Frontal cortex (tissue), 3 donors: ENCODE measurements at regions not wholly inside any gene's neighbourhood (a gene's known extent, or its start where the extent isn't known, plus 50 kb on each side); places are given as distances from the start of the nearest gene placed in this dataset.

Experiments used
- DNase-seq, 2 donors: peaks; one replicate each; pipeline ENCODE4 v3.0.0; 2012; ENCODE audit warnings: low spot score in 2 of 2
- FAIRE-seq: peaks from 2 replicates; lab custom pipeline; 2012; peaks lifted over from hg19 to GRCh38; lab: Jason Lieb, UNC
- donor health status: control.
- donor health status: control.
- donor health status: control.

- FAIRE-seq (no peak), DNase-seq (no peak)
These were observed 313.7 kb downstream of the VPS13C start for GRCh38 chr15:61746589-61746988.

- no peak for FAIRE-seq
- no peak for DNase-seq
These were observed 316.8 kb downstream of the VPS13C start for GRCh38 chr15:61743345-61743909.

GRCh38 chr15:61742591-61742990, 317.7 kb downstream of the VPS13C start:
- FAIRE-seq (no peak), DNase-seq (no peak)

- DNase-seq: no peak
- no peak for FAIRE-seq
These were observed 323.5 kb downstream of the VPS13C start for GRCh38 chr15:61736790-61737189.

GRCh38 chr15:61731099-61731498, 329.1 kb downstream of the VPS13C start:
- no peak for FAIRE-seq
- DNase-seq: no peak

GRCh38 chr15:61729646-61730045, 330.6 kb downstream of the VPS13C start:
- DNase-seq (no peak), FAIRE-seq (no peak)

- FAIRE-seq: no peak
- no peak for DNase-seq
These were observed 334.1 kb downstream of the VPS13C start for GRCh38 chr15:61726166-61726565.

GRCh38 chr15:61725251-61725650, 335.0 kb downstream of the VPS13C start:
- FAIRE-seq: no peak

GRCh38 chr15:61724251-61724939, 335.9 kb downstream of the VPS13C start:
- FAIRE-seq: no peak
- DNase-seq: no peak

More at GRCh38 chr15:61725251-61725650, 335.0 kb downstream of the VPS13C start:
- no peak for DNase-seq

GRCh38 chr15:61721418-61721817, 338.8 kb downstream of the VPS13C start:
- DNase-seq (no peak), FAIRE-seq (no peak)

GRCh38 chr15:61720197-61720704, 340.0 kb downstream of the VPS13C start:
- FAIRE-seq (no peak), DNase-seq (no peak)

GRCh38 chr15:61715082-61715481, 345.2 kb downstream of the VPS13C start:
- DNase-seq (no peak), FAIRE-seq (no peak)

GRCh38 chr15:61712129-61712759, 348.0 kb downstream of the VPS13C start:
- DNase-seq (no peak), FAIRE-seq (no peak)

GRCh38 chr15:61702224-61703020, 357.8 kb downstream of the VPS13C start:
- DNase-seq (no peak), FAIRE-seq (no peak)

GRCh38 chr15:61701455-61701854, 358.8 kb downstream of the VPS13C start:
- no peak for FAIRE-seq
- no peak for DNase-seq

GRCh38 chr15:61700803-61701202, 359.4 kb downstream of the VPS13C start:
- no peak for DNase-seq
- FAIRE-seq: no peak

GRCh38 chr15:61697796-61698195, 362.5 kb downstream of the VPS13C start:
- FAIRE-seq (no peak), DNase-seq (no peak)

- FAIRE-seq: no peak
These were observed 371.2 kb downstream of the VPS13C start for GRCh38 chr15:61689067-61689466.

GRCh38 chr15:61687651-61688050, 372.6 kb downstream of the VPS13C start:
- FAIRE-seq (no peak), DNase-seq (no peak)

More at GRCh38 chr15:61689067-61689466, 371.2 kb downstream of the VPS13C start:
- no peak for DNase-seq

- FAIRE-seq (no peak), DNase-seq (no peak)
These were observed 373.1 kb downstream of the VPS13C start for GRCh38 chr15:61687124-61687523.
